HCT116 (cell line): ENCODE measurements at regions not wholly inside any gene's neighbourhood (a gene's known extent, or its start where the extent isn't known, plus 50 kb on each side); places are given as distances from the start of the nearest gene placed in this dataset.
A peak's percentile ranks its signal among the peaks of the same experiment; 100 is the strongest.
"Not testable (repeated sequence)": the region's sequence is repeated elsewhere in the genome, so short reads cannot be mapped to it uniquely, and the experiment has no call there.

Source experiments
- ATAC-seq: fragments of 200-7000 bp; cut with Tn5 transposase; 2 replicates; pipeline ENCODE4 v1.9.1; 2020; ENCODE audit warnings: mild to moderate bottlenecking, moderate library complexity
- BruUV-seq: library from RNA; stranded (reverse); fragments of 400-500 nt; replicated peaks from 2 replicates; lab custom pipeline; 2021; lab: Mats Ljungman, UMichigan
- CTCF ChIA-PET: fragments of 300-600 bp; sonication (Branson Sonifier 250); formaldehyde crosslinking; loops from one replicate; lab custom pipeline; 2021; ENCODE audit warnings: antibody characterized with exemption; lab: Charles Lee
- POLR2A ChIA-PET: fragments of 300-600, 350-600 bp; sonication (Branson Sonifier 250); formaldehyde crosslinking; loops from one replicate; lab custom pipeline; 2021; ENCODE audit warnings: antibody characterized with exemption; lab: Charles Lee
- RAD21 ChIA-PET, 2 experiments: fragments of 300-600 bp; sonication (Branson Sonifier 250); formaldehyde crosslinking; loops; one replicate each; lab custom pipeline; 2023; ENCODE audit warnings: low total read pairs in 2 of 2; ENCODE audit not compliant: uncharacterized antibody in 2 of 2, unreplicated experiment in 2 of 2, low non-redundant PET in 1 of 2; lab: Charles Lee
- DNase-seq: peaks from one replicate; pipeline ENCODE4 v3.0.0-alpha.2; 2010; ENCODE audit warnings: low read depth, low spot score
- H2AFZ ChIP-seq: fragments of 200-600 bp; shearing (Covaris generic), sonication (generic); 2 replicates; pipeline ENCODE4 v1.6.1; 2017; ENCODE audit warnings: low read depth, mixed run types, mixed read lengths, antibody characterized with exemption, low read length; ENCODE audit not compliant: poor library complexity, severe bottlenecking
- H3K27ac ChIP-seq: 2 replicates; pipeline ENCODE4 v1.5.1; 2012; ENCODE audit warnings: low read depth, low read length
- H3K27me3 ChIP-seq: fragments of 200-600 bp; sonication (generic); 2 replicates; pipeline ENCODE4 v1.6.1; 2016; ENCODE audit warnings: mixed run types, low read length, mixed read lengths; ENCODE audit not compliant: insufficient read depth
- H3K36me3 ChIP-seq, 2 experiments: fragments of 200-500 bp in 1 of 2; fragments of 200-600 bp in 1 of 2; sonication (Bioruptor generic) in 1 of 2; sonication (generic) in 1 of 2; 2 replicates each; pipeline versions ENCODE4 v1.5.1 to v1.6.1; 2014 to 2016; ENCODE audit warnings: low read length in 2 of 2, inconsistent platforms in 1 of 2, mixed read lengths in 1 of 2, mixed run types in 1 of 2; ENCODE audit not compliant: insufficient read depth in 2 of 2, control insufficient read depth in 1 of 2
- H3K4me1 ChIP-seq, 2 experiments: fragments of 200-600 bp in 1 of 2; sonication (generic) in 1 of 2; 2 replicates each; pipeline versions ENCODE4 v1.5.1 to v1.6.1; 2012 to 2017; ENCODE audit warnings: low read length in 2 of 2, inconsistent platforms in 1 of 2, mild to moderate bottlenecking in 1 of 2, mixed read lengths in 1 of 2, mixed run types in 1 of 2, moderate library complexity in 1 of 2; ENCODE audit not compliant: insufficient read depth in 2 of 2, control insufficient read depth in 1 of 2
- H3K4me2 ChIP-seq: fragments of 200-600 bp; sonication (generic); 2 replicates; pipeline ENCODE4 v1.6.1; 2017; ENCODE audit warnings: mixed run types, low read length, mixed read lengths
- H3K4me3 ChIP-seq, 2 experiments: fragments of 200-600 bp in 1 of 2; sonication (generic) in 1 of 2; replicated peaks in 1 of 2; 2 replicates each; pipeline ENCODE4 v1.5.1; 2011 to 2016; ENCODE audit warnings: low read length in 2 of 2, control low read depth in 1 of 2, low read depth in 1 of 2, mild to moderate bottlenecking in 1 of 2, mixed read lengths in 1 of 2, mixed run types in 1 of 2
- H3K79me2 ChIP-seq: fragments of 200-600 bp; sonication (generic); 2 replicates; pipeline ENCODE4 v1.6.1; 2017; ENCODE audit warnings: mild to moderate bottlenecking, mixed run types, low read length, moderate library complexity, mixed read lengths; ENCODE audit not compliant: insufficient read depth
- H3K9ac ChIP-seq: fragments of 200-600 bp; sonication (generic); 2 replicates; pipeline ENCODE4 v1.6.1; 2016; ENCODE audit warnings: low read length, mixed read lengths
- H3K9me2 ChIP-seq: fragments of 200-600 bp; sonication (generic), shearing (Covaris generic); 2 replicates; pipeline ENCODE4 v1.6.1; 2017; ENCODE audit warnings: mixed run types, mild to moderate bottlenecking, moderate library complexity; ENCODE audit not compliant: insufficient read depth
- H3K9me3 ChIP-seq, 2 experiments: fragments of 200-500 bp in 1 of 2; fragments of 200-600 bp in 1 of 2; sonication (Bioruptor generic) in 1 of 2; sonication (generic) in 1 of 2; 2 replicates each; pipeline ENCODE4 v1.6.1; 2014 to 2017; ENCODE audit warnings: low read length in 2 of 2, mixed read lengths in 2 of 2, inconsistent platforms in 1 of 2, low read depth in 1 of 2, mild to moderate bottlenecking in 1 of 2, mixed run types in 1 of 2, moderate library complexity in 1 of 2; ENCODE audit not compliant: control insufficient read depth in 1 of 2, insufficient read depth in 1 of 2
- H4K20me1 ChIP-seq: fragments of 200-600 bp; sonication (generic), shearing (Covaris generic); 2 replicates; pipeline ENCODE4 v1.6.1; 2017; ENCODE audit warnings: mixed run types, mild to moderate bottlenecking, moderate library complexity; ENCODE audit not compliant: insufficient read depth
- ATF3 ChIP-seq: IDR thresholded peaks from 2 replicates; pipeline ENCODE4 v1.6.1; 2012
- ELF1 ChIP-seq: IDR thresholded peaks from 2 replicates; pipeline ENCODE4 v1.6.1; 2012; ENCODE audit warnings: low read depth, borderline replicate concordance
- EZH2phosphoT487 ChIP-seq: fragments of 200-600 bp; IDR thresholded peaks from 2 replicates; pipeline ENCODE4 v1.6.1; 2018; ENCODE audit warnings: antibody characterized with exemption, borderline replicate concordance
- FOSL1 ChIP-seq: IDR thresholded peaks from 2 replicates; pipeline ENCODE4 v1.6.1; 2012; ENCODE audit warnings: low read depth
- POLR2AphosphoS5 ChIP-seq: IDR thresholded peaks from 2 replicates; pipeline ENCODE4 v1.6.1; 2011; ENCODE audit warnings: mild to moderate bottlenecking, low read depth, low read length, moderate library complexity
- RAD21 ChIP-seq: IDR thresholded peaks from 2 replicates; pipeline ENCODE4 v1.6.1; 2012; ENCODE audit warnings: low read depth, mild to moderate bottlenecking
- SP1 ChIP-seq: IDR thresholded peaks from 2 replicates; pipeline ENCODE4 v1.6.1; 2012; ENCODE audit warnings: low read depth
- TCF7L2 ChIP-seq: IDR thresholded peaks from 2 replicates; pipeline ENCODE4 v1.7.0; 2011; ENCODE audit warnings: borderline replicate concordance, inconsistent platforms; ENCODE audit not compliant: insufficient read depth, insufficient read length; ENCODE audit errors: extremely low read depth
- YY1 ChIP-seq: IDR thresholded peaks from 2 replicates; pipeline ENCODE4 v1.6.1; 2011; ENCODE audit warnings: low read length, low read depth, moderate library complexity, mild to moderate bottlenecking; ENCODE audit not compliant: insufficient replicate concordance; ENCODE audit errors: extremely low read depth
- ZNF274 ChIP-seq: fragments of 200-500 bp; sonication (Bioruptor generic); IDR thresholded peaks from 2 replicates; pipeline ENCODE4 v1.6.1; 2014; ENCODE audit warnings: mild to moderate bottlenecking, low read depth, low read length, inconsistent platforms
- intact Hi-C: fragments of 100-400 bp; cut with micrococcal nuclease; formaldehyde crosslinking; loops from 2 replicates; pipeline ENCODE4 v1.10.0; 2022

- Histone ChIP-seq H3K27ac (no peak overlapping the region), H3K4me1 (no peaks in the 10 kb centered on the region), H3K4me2 (no peak overlapping the region), H3K79me2 (no peaks in the 10 kb centered on the region), H4K20me1 (no peaks in the 10 kb centered on the region), H3K9me2 (no peaks in the 10 kb centered on the region), H3K27me3 (no peaks in the 10 kb centered on the region), H3K9me3 (no peaks in the 10 kb centered on the region), H3K9ac (no peak overlapping the region), H3K4me3 (no peak overlapping the region), H2AFZ (peak overlapping the region; percentile 80), H3K36me3 (no peaks in the 10 kb centered on the region)
- intact Hi-C loops, result no loop called here
- ATAC-seq, result no peak
- POLR2A ChIA-PET, result no interaction called here
- RAD21 ChIA-PET, result no interaction called here
- no TSS peak for BruUV-seq
- no peak for DNase-seq
- TF ChIP-seq SP1 (no peak), POLR2AphosphoS5 (no peak), RAD21 (no peak), FOSL1 (no peak), TCF7L2 (no peak), ELF1 (no peak), ATF3 (no peak), EZH2phosphoT487 (no peak), ZNF274 (no peak), YY1 (no peak)
- CTCF ChIA-PET, result no interaction called here
Observed at GRCh38 chr6:74439123-74439811, 743.3 kb downstream of the CD109 start.

- H3K9ac ChIP-seq, DNase-seq, H3K36me3 ChIP-seq, H2AFZ ChIP-seq, intact Hi-C loops, H3K9me2 ChIP-seq, ATAC-seq, BruUV-seq, H3K79me2 ChIP-seq, CTCF ChIA-PET, RAD21 ChIA-PET, H3K4me1 ChIP-seq, H3K4me2 ChIP-seq, H3K4me3 ChIP-seq, POLR2A ChIA-PET, H3K27ac ChIP-seq, H4K20me1 ChIP-seq, H3K27me3 ChIP-seq, H3K9me3 ChIP-seq: not testable (repeated sequence)
Observed at GRCh38 chr6:74438395-74438794, 742.4 kb downstream of the CD109 start.
